ENCODE measurements at regions not wholly inside any gene's neighbourhood (a gene's known extent, or its start where the extent isn't known, plus 50 kb on each side); places are given as distances from the start of the nearest gene placed in this dataset.

GRCh38 chr7:16978358-16979244 is 96.8 kb upstream of the AGR3 start:
- no peak for DNase-seq

- DNase-seq, result no peak
These were observed 98.8 kb upstream of the AGR3 start for GRCh38 chr7:16980539-16980938.

- DNase-seq, result peak; percentile 47
These were observed 101.0 kb upstream of the AGR3 start for GRCh38 chr7:16982640-16983350.

GRCh38 chr7:16984375-16984774 is 102.6 kb upstream of the AGR3 start:
- no peak for DNase-seq

GRCh38 chr7:16985621-16986020 is 103.8 kb upstream of the AGR3 start:
- no peak for DNase-seq

- DNase-seq, result no peak
These were observed 105.0 kb upstream of the AGR3 start for GRCh38 chr7:16986755-16987154.

GRCh38 chr7:16989811-16990413 is 108.1 kb upstream of the AGR3 start:
- DNase-seq, result peak; percentile 18

GRCh38 chr7:16991551-16991950 is 109.8 kb upstream of the AGR3 start:
- DNase-seq, result no peak

- DNase-seq, result no peak
These were observed 111.8 kb upstream of the AGR3 start for GRCh38 chr7:16993543-16993942.

GRCh38 chr7:16998481-16999051 is 116.8 kb upstream of the AGR3 start:
- no peak for DNase-seq

- no peak for DNase-seq
These were observed 117.9 kb upstream of the AGR3 start for GRCh38 chr7:16999541-17000267.

GRCh38 chr7:17005271-17005670 is 123.5 kb upstream of the AGR3 start:
- DNase-seq, result no peak

- DNase-seq, result no peak
These were observed 126.1 kb upstream of the AGR3 start for GRCh38 chr7:17007841-17008240.

GRCh38 chr7:17009007-17009719 is 127.4 kb upstream of the AGR3 start:
- DNase-seq, result no peak

- no peak for DNase-seq
These were observed 128.2 kb upstream of the AGR3 start for GRCh38 chr7:17009933-17010332.

- no peak for DNase-seq
These were observed 129.0 kb upstream of the AGR3 start for GRCh38 chr7:17010637-17011300.

- no peak for DNase-seq
These were observed 131.4 kb upstream of the AGR3 start for GRCh38 chr7:17013204-17013603.

- no peak for DNase-seq
These were observed 132.9 kb upstream of the AGR3 start for GRCh38 chr7:17014686-17015085.

- DNase-seq, result no peak
These were observed 133.8 kb upstream of the AGR3 start for GRCh38 chr7:17015598-17016031.

GRCh38 chr7:17016402-17017010 is 134.7 kb upstream of the AGR3 start:
- no peak for DNase-seq

GRCh38 chr7:17019106-17019505 is 137.3 kb upstream of the AGR3 start:
- no peak for DNase-seq

Data from NCI-H774 (cell line).